HG03025 (cell line): ENCODE measurements at regions not wholly inside any gene's neighbourhood (a gene's known extent, or its start where the extent isn't known, plus 50 kb on each side); places are given as distances from the start of the nearest gene placed in this dataset.

ENCODE experiments used
- ATAC-seq: cut with Tn5 transposase; IDR thresholded peaks from one replicate; pipeline ENCODE4 v1.9.1; 2021; ENCODE audit warnings: mild to moderate bottlenecking, moderate library complexity; ENCODE audit not compliant: unreplicated experiment, low FRiP score

DNA sequence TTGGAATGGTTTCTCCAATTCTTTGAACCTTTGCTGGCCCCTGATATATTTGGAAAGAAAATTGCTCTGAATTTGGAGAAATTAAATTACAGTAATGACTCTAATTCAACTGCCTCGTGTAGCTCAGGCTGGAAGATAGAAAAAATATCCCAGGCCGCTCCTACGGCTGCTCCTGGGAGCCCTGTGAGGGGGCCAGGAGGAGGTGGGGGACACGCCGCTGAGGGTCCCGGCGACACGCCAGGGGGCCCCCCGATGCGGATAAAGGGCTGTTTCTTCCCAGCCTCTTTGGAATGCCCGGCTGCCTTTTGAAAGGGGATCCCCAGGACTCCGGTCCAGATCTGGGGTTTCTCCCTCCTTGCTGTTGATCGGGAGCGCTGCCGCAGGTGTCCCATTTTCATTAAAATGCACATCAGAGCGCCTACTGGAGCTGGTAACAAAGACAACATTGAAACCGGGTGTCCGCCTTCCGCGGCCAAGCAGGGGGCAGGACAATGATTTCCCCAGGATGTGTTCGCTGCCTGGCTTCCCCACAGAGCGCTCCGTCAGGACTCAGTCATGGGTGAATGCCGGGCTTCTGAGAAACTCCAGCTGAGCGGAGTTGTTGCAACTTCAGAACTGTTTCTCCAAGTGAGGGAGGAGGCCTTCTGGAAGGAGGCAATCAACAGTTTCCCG, 200.1 kb upstream of the KBTBD8 start:
- ATAC-seq, result no peak

DNA sequence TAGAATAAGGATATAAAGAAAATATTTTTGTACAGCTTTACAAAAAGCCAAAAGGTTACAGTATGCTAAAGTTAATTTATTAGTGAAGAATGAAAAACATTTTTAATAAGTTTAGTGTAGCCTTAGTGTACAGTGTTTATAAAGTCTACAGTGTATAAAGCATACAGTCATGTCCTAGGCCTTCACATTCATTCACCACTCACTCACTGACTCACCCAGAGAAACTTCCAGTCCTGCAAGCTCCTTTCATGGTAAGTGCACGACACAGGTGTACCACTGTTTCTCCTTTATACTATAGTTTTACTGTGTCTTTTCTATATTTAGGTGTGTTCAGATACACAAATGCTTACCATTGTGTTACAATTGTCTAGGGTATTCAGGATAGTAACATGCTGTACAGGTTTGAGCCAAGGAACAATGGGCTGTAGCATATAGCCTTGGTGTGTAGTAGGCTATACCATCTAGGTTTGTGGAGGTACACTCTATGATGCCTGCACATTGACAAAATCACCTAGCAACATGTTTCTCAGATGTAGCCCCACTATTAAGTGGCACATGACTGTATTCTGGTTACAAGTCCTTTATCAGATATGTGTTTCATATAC, 197.1 kb upstream of the KBTBD8 start:
- no peak for ATAC-seq

DNA sequence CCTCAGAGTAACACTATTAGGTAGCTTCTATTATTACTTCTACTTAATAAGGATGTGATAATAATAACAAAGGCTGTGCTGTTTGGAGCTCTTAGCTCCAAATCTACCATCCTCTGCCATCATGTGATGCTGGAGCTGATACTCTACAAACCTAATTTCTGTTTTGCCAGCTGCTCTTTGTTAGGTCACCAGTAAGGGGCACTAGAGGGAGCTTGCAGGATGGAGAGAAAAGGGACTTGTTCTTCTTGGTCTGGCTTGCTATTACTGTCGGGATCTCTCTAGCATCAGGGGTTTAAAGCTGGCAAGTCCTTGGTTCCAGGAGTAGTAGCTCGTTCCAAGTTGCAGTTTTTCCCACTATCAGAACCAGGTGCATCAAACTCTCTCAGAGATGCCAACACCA, 194.9 kb upstream of the KBTBD8 start:
- no peak for ATAC-seq

DNA sequence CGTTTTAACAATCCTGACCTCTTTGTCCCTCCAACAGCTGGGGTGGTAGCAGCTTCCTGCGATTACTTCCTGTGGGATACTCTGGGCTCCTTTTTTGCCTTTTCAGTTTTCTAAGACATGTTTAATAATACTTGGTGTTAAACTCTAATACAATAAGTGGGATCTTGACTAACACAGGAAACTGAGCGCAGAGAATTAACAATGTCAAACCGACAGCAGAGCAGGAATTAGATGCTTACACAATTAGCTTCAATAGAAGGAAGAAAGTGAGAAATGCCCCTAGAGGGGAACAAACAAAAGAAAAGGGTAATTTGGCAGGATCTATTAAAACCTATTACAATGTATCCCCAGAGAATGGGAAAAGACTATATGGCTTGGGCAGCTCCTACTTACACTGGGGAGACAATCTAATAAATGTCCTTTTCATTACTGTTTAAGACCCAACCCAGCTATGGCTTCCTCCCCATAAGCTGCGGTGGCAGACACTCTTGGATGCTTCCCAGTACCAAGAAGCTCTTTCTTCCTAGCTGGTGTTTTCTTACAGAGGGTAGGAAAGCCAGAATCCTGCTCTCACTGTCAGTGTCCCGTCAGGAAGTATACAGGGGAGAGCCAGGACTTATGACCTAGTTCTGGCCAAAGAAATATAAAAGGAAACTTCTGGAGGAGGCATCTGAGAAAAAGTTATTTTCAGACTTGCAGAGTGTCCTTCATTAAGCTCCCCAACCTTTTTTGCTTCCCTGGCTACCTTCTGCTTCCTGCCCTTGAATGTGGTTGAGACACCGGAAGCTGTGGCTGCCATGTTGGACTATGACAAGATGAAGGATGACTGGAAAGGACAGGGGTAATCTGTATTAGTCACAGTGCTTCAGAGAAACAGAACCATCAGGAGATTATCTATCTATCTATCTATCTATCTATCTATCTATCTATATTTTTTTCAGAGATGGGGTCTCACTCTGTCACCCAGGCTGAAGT, 194.1 kb upstream of the KBTBD8 start:
- no peak for ATAC-seq

DNA sequence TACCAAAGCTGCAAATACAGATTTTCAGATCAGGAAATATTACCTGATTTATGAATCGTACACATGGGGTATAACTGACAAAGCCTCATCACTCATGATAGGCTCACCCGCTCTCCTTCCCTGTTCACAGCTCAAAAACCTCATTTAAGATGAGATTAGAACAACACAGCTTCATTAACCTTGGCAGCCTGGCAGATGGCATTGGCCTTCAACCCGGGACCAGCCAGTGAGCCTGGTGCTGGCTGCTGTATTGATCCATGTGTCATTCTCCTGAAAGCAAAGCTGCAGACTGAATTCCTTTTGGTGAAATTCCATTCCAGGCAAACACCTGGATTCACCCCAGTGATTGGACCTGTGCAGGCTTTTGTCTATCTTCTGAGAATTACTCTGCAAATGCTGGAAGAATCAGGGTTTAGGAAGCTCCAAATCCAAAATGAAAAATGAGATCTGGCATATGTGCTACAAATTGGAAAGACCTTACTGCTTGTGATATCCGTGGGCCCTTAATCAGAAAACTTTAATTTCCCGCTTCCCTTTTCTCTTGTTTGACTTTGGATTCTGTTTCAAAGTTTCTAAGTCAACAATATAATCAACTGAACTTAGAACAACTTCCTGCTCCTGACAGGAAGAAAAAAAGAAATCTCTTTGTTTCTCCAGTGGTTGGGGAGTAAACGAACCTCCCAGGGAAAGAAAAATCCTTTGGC, 189.1 kb upstream of the KBTBD8 start:
- ATAC-seq, result no peak

DNA sequence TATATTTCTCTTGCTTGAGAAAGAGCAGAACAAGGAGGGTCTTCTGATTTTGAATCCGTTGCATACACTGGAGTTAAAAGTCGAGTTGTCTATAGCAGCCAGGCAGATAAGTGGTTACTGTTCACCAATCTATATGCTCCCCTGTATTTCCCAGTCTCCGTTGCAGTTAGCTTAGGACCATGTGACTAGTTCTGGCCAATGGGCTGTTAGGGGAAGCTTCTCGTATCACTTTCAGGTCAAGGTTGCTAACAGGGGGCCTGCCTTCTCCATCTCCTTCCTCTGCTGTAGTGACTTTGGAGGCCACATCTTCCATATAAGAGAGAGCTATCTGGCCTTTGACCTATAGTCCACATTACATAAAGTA, 188.5 kb upstream of the KBTBD8 start:
- ATAC-seq, result no peak

DNA sequence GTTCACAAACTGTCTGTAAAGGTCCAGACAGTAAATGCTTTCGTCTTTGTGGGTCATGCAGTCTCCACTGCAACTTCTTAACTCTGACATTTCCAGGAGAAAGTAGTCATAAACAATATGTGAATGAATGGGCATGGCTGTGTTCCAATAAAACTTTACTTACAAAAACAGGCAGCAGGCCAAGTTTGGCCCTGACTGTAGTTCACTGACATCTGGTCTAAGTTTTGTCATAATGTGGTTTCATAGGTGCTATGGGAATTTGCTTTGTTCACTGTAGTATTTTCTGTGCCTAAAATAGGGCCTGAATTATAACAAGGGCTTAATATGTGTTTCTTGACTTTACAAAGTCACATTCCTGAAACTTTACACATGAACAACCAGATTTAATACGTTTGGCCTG, 186.0 kb upstream of the KBTBD8 start:
- no peak for ATAC-seq

DNA sequence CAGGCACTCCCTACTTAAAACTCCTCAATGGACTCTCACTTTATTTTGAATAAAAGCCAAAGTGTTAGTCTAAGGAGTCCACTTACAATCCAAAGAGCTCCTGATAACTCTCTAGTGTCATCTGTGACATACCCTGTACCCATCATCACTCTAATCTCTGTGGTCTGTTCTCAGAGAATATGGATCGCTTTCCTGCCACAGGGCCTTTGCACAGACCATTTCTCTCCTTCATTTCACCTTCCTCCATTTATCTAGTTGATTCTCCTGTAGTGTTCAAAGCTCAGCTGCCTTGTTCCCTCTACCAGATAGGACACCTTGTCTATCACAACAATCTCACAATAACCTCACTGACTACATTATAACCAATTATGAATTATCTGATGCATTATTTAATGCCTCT, 185.4 kb upstream of the KBTBD8 start:
- ATAC-seq, result no peak

DNA sequence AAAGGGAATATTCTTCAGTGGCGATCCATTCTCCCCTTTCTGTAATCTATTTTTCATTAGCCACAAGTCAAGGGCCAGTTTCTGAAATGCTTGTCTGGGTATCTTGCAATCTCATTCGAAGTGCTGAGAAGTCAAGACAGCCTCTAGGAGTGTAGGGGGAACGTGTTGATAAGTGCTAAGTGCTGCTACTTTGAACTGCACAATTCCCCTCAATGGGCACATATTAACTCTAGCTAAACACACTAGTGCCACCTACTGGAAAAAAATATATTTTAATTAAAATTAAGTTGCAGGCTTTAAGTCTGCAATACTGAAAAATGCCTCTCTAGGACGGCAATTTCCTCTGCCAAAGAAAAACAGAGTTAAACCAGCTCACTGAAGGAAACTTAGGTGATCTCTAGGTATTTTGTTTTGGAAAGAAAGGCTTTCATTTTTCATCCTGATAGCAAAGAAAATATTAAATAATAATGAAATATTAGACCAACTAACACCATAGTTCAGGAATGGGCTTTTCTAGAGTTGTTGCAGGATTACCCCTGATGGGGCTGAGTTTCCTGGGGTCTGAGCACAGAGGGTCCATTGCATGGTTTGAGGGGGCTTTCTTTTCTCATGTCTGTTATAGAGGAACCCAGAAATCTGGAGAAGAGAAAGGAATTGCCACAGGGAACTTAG, 181.9 kb upstream of the KBTBD8 start:
- no peak for ATAC-seq

DNA sequence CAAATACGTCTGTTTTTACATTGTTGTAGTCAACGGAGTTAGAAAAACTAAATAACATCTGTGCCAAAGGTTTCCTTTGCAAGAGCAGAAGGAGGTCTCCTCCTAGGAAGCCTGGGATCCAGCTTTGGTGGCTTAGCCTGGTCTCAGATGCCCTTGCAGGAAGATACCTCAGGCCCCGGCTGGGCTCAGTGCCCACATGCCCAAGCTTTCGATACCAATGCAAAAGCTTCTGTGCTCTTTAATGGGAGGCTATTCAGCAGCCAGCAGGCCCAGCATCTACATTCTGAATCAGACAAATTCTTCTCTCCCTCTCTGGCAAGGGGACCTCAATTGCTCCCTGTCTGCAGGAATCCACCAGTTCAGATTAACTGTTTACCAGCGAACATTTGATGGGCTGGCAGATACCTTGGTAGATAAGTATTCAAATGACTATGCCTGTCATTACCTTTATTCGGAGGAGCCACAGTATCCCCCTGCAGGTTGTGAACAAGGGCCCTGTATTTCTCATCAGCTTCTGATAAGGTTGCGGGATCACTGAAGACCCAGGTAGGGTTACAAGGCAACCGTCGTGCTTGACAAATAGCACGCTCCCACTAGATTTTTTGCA, 180.1 kb upstream of the KBTBD8 start:
- ATAC-seq, result no peak

DNA sequence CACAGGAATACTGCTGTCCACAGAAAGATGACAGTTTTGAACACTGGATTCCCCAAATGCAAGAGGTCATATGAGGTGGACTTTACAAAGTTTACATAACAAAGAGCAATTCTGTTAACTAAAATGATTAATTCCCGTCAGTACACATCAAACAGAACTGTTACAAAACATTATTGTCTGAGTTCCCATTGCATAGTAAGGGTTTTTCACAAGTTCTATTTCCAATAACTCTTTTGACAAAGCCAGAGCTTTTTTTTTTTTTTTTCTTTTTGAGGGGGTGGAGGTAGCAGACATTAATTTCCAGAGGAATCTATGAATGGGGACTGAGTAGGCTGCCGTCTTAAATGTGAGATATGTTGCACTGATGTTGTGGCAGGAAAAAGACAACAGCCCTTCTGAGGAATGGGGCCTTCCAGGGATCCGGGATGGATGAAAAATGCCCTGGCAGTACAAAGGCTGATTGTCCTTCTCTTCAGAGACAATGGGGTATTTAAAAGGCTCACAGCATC, 178.1 kb upstream of the KBTBD8 start:
- no peak for ATAC-seq

DNA sequence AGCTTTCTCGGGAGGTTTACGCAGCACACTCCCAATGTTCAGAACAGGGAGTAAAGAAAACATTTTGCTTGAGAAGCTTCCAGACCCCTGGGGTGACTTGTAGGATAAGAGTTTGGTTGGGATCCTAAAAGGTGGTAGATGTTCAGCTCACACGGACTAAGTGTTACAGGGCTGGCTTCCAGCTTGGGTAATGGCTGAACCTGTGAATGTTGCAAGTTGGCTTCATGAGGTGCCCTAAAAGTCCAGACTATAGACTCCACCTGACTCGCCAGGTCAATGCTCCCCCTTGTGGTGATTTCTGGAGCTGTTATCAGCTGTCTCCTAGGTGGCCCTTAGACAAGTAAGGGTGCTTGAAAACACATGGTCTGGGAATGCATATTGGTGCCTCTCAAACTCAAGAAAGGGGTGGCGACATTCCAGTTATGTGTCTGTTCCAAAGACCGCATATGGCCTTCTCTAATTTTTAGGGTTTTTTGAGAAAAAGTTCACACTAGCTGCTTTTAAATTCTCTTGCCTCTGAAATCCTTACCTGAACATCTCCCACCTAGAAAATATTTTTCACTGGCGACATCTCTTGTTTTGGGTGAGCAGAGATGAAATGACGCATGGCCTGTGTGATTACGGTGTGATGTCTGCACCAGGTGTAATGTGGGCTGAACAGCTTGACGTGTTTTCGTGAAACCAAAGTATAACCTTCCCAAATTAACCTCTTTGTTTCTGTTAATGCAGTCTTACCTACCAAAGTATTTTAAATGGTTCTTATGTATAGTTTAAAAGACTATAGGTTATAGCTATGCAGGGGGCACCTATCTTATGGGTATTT, 175.7 kb upstream of the KBTBD8 start:
- ATAC-seq, result peak; percentile 84

DNA sequence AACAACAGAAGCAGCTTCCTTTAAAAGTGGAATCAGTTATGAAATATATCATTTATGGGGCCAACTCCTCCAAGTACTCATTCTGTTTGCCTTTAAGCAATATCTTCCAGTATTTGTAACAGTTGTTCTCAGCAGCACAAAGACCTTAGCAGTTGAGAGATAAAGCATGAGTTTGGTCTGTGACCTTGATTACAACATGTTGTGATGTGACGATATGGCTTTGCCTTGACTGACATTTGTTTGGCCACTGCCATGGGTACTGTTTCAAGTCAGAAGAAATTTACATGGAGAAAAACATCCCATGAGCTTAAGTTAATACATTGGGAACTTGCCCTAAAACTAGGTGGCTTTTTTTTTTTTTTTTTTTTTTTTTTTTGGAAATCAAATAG, 175.1 kb upstream of the KBTBD8 start:
- no peak for ATAC-seq

DNA sequence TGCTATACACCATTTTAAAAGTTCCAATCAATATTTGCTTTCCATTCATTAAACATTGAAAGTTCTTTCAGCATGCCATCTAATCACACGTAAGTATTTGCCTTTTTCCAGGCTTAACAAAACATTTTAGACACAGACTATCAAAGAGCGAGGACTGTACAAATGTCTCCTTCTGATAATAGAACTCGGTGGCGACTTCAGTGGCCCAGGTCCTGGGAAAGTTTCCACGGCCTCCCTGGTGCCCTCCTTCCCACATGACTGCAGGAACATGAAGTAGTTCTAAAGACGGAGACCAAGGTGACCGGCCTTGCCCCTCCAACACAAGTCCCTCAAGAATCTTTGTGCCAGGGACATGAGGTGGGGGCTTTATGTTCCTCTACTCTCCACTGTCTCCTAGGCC, 174.6 kb upstream of the KBTBD8 start:
- no peak for ATAC-seq

DNA sequence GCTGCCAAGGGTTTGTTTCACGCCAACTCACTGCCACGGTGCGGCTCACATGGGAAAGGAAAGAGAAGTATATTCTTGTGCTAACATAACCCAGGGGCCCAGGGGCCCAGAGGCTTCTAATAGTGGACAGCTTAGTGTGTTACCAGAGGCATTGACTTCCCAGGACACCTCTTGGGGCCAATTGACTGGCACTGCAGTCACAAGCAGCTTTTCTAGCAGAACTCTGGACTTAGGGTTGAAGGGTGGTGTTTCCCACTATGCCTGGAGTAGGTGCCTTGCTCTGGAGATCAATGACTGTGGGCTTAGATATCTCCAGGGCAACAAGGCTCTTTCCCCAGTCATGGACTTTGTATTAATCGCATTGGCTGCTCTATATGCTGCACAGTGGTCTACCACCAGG, 172.7 kb upstream of the KBTBD8 start:
- no peak for ATAC-seq

DNA sequence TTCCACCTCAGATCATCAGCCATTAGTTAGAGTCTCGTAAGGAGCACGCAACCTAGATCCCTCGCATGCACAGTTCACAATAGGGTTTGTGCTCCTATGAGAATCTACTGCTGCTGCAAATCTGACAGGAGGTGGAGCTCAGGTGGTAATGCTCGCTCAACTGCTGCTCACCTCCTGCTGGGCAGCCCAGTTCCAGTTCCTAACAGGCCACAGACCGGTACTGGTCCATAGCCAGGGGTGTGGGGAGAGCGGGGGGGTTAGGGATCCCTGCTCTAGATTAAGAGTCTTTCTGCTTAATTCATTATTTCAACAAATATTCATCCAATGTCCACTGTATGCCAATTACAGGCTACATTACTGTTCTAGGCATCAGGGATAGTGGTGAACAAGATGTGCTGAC, 170.4 kb upstream of the KBTBD8 start:
- no peak for ATAC-seq

DNA sequence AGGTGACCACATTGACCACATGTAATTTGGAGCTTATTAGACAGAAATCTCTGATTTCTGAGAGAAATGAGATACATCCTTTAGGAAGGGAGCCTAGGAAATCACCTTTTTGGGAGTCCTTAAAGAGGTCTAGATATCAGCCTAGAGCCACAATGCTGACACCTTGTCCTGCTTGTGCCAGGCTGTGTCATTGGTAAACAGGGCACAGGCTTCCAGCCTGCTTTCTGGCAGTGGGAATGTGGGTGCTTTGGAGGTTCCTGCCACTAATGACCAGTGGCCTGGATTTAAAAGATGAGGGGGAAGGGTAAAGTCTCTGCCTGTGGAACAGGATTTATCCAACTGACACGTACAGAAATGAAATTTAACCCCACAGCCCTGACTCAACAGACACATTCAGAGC, 169.8 kb upstream of the KBTBD8 start:
- ATAC-seq, result no peak

DNA sequence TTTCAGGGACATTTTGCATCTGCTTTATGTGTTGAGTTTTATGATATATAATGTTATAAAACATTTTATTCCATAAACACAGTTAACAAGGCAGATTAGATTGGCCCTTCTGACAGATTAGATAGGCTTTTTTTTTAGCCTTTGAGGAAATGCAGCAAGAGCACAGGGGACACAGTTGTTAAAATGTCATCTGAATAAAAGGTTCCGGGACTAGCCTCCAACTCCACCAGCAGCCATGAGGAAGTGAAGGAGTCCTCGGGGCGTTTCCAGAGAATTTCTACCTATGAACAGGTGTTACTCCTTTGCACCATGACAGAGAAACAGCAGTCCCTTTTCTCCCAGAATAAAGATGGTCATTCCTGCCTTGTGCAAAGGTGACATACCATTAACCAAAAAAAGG, 167.8 kb upstream of the KBTBD8 start:
- no peak for ATAC-seq

DNA sequence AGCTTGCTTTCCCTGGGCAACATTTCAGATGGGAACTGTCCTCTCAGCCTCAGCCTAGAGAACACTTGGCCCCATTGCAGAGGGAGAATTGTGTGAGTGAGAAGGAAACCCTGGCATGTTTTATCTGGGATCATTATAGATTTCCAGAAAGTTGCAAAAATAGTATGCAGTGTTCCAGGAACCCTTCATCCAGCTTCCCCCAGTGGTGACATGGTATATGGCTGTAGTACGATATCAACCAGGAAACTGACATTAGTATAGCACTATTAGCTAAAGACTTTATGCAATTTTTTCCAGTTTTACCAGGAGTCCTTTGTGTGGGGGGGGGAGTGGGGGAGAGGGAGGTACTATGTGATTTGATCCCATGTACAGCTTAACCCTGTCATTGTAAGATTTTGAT, 166.2 kb upstream of the KBTBD8 start:
- no peak for ATAC-seq
